ENCODE measurements at regions not wholly inside any gene's neighbourhood (a gene's known extent, or its start where the extent isn't known, plus 50 kb on each side); places are given as distances from the start of the nearest gene placed in this dataset.

GRCh38 chr3:14319654-14320182 is 82.7 kb upstream of the SLC6A6 start:
- H3K36me3 ChIP-seq (replicated peaks; ENCODE audit: insufficient read depth, low read length): no peaks in the 10 kb centered on the region
- no peaks in the 10 kb centered on the region for H4K20me1 ChIP-seq (ENCODE audit: insufficient read depth, low read length)
- H3K79me2 ChIP-seq (ENCODE audit: low read length): no peaks in the 10 kb centered on the region
- H3K4me2 ChIP-seq (ENCODE audit: low read depth, low read length): peak overlapping the region; percentile 61
- H3K27me3 ChIP-seq (replicated peaks; ENCODE audit: insufficient read depth, low read length): peaks cover 33% of the 10 kb centered on the region
- peak; percentile 77 for DNase-seq
- no peaks in the 10 kb centered on the region for H3F3A ChIP-seq (ENCODE audit: insufficient read depth, low read length)
- H3K27ac ChIP-seq (ENCODE audit: low read length): no peak overlapping the region
- H3K4me1 ChIP-seq (ENCODE audit: low read length): no peaks in the 10 kb centered on the region
- no peaks in the 10 kb centered on the region for H3K9me2 ChIP-seq (replicated peaks; ENCODE audit: insufficient read depth, low read length)
- H3K9me3 ChIP-seq (replicated peaks; ENCODE audit: insufficient read depth, low read length): no peaks in the 10 kb centered on the region
- TF ChIP-seq EZH2 (optimal IDR thresholded peaks at IDR 0.05; ENCODE audit: low read depth, low read length): no peak
- TF ChIP-seq CTCF (IDR thresholded peaks at IDR 0.05; ENCODE audit: low read length): no peak
- no peak for TF ChIP-seq EZH2phosphoT487 (IDR thresholded peaks at IDR 0.05; ENCODE audit: low read length)
- no peak overlapping the region for H3K9ac ChIP-seq (ENCODE audit: low read length)
- peak overlapping the region; percentile 95 for H2AFZ ChIP-seq (ENCODE audit: low read length)
- peak overlapping the region; percentile 50; the same call in 1 of the 2 replicates for H3K4me3 ChIP-seq (ENCODE audit: low read length)

- peak overlapping the region; percentile 61; the same call in 1 of the 2 replicates for H3K4me2 ChIP-seq (ENCODE audit: low read depth, low read length)
- no peaks in the 10 kb centered on the region for H3K9me3 ChIP-seq (replicated peaks; ENCODE audit: insufficient read depth, low read length)
- H3K27me3 ChIP-seq (replicated peaks; ENCODE audit: insufficient read depth, low read length): peaks cover 28% of the 10 kb centered on the region
- no peak for DNase-seq
- H3K9ac ChIP-seq (ENCODE audit: low read length): no peak overlapping the region
- H3K9me2 ChIP-seq (replicated peaks; ENCODE audit: insufficient read depth, low read length): no peaks in the 10 kb centered on the region
- no peaks in the 10 kb centered on the region for H3K36me3 ChIP-seq (replicated peaks; ENCODE audit: insufficient read depth, low read length)
- H2AFZ ChIP-seq (ENCODE audit: low read length): peak overlapping the region; percentile 95
- H3K4me3 ChIP-seq (ENCODE audit: low read length): no peak overlapping the region
- no peaks in the 10 kb centered on the region for H3K79me2 ChIP-seq (ENCODE audit: low read length)
- H3K27ac ChIP-seq (ENCODE audit: low read length): no peak overlapping the region
- no peaks in the 10 kb centered on the region for H4K20me1 ChIP-seq (ENCODE audit: insufficient read depth, low read length)
- no peaks in the 10 kb centered on the region for H3K4me1 ChIP-seq (ENCODE audit: low read length)
- no peaks in the 10 kb centered on the region for H3F3A ChIP-seq (ENCODE audit: insufficient read depth, low read length)
- TF ChIP-seq CTCF (IDR thresholded peaks at IDR 0.05; ENCODE audit: low read length) (no peak), EZH2 (optimal IDR thresholded peaks at IDR 0.05; ENCODE audit: low read depth, low read length) (no peak), EZH2phosphoT487 (IDR thresholded peaks at IDR 0.05; ENCODE audit: low read length) (no peak)
Measured at GRCh38 chr3:14320219-14320618, 82.2 kb upstream of the SLC6A6 start.

- Histone ChIP-seq H3K36me3 (replicated peaks; ENCODE audit: insufficient read depth, low read length) (no peaks in the 10 kb centered on the region), H3K4me2 (ENCODE audit: low read depth, low read length) (no peak overlapping the region), H3K27ac (ENCODE audit: low read length) (no peak overlapping the region), H4K20me1 (ENCODE audit: insufficient read depth, low read length) (no peaks in the 10 kb centered on the region), H3K9ac (ENCODE audit: low read length) (no peak overlapping the region), H2AFZ (ENCODE audit: low read length) (no peak overlapping the region), H3K9me3 (replicated peaks; ENCODE audit: insufficient read depth, low read length) (no peaks in the 10 kb centered on the region), H3K79me2 (ENCODE audit: low read length) (no peaks in the 10 kb centered on the region), H3K4me1 (ENCODE audit: low read length) (no peaks in the 10 kb centered on the region), H3K4me3 (ENCODE audit: low read length) (no peak overlapping the region), H3K27me3 (replicated peaks; ENCODE audit: insufficient read depth, low read length) (peaks cover 17% of the 10 kb centered on the region; the same call in 1 of the 2 replicates), H3K9me2 (replicated peaks; ENCODE audit: insufficient read depth, low read length) (no peaks in the 10 kb centered on the region), H3F3A (ENCODE audit: insufficient read depth, low read length) (no peaks in the 10 kb centered on the region)
- TF ChIP-seq EZH2phosphoT487 (IDR thresholded peaks at IDR 0.05; ENCODE audit: low read length): no peak
- TF ChIP-seq CTCF (IDR thresholded peaks at IDR 0.05; ENCODE audit: low read length): no peak
- no peak for TF ChIP-seq EZH2 (optimal IDR thresholded peaks at IDR 0.05; ENCODE audit: low read depth, low read length)
- no peak for DNase-seq
Measured at GRCh38 chr3:14322001-14322400, 80.4 kb upstream of the SLC6A6 start.

Data from MM.1S (cell line).